Testis (tissue), 2 donors: ENCODE measurements at regions not wholly inside any gene's neighbourhood (a gene's known extent, or its start where the extent isn't known, plus 50 kb on each side); places are given as distances from the start of the nearest gene placed in this dataset.

Experiments used
- CTCF ChIP-seq, 3 experiments: fragments of 450-650 bp in 2 of 3; fragments of 200-600 bp in 1 of 3; sonication (generic) in 1 of 3; IDR thresholded peaks; one replicate each; pipeline ENCODE4 v1.5.1; 2016 to 2019; ENCODE audit warnings: antibody characterized with exemption in 3 of 3, mild to moderate bottlenecking in 2 of 3, moderate library complexity in 1 of 3
- POLR2A ChIP-seq: fragments of 450-650 bp; IDR thresholded peaks from one replicate; pipeline ENCODE4 v1.6.1; 2017; ENCODE audit warnings: antibody characterized with exemption, mild to moderate bottlenecking, moderate library complexity

- TF ChIP-seq CTCF (IDR thresholded peaks at IDR 0.05) (no peak), POLR2A (no peak)
Measured at GRCh38 chr19:31147234-31147633, 202.0 kb downstream of the TSHZ3 start.
